ENCODE measurements at regions not wholly inside any gene's neighbourhood (a gene's known extent, or its start where the extent isn't known, plus 50 kb on each side); places are given as distances from the start of the nearest gene placed in this dataset.

GRCh38 chr7:48847917-48848316, 76.4 kb upstream of the CDC14C start (continued):
- TF ChIP-seq SIX5 (IDR thresholded peaks at IDR 0.05; ENCODE audit: low read depth, low read length) (no peak), CHD7 (IDR thresholded peaks at IDR 0.05; ENCODE audit: insufficient replicate concordance, low read length) (no peak), CTCF (IDR thresholded peaks at IDR 0.05; ENCODE audit: control extremely low read depth in 1 of 3, insufficient read depth in 1 of 3, low read depth in 1 of 3, low read length in 3 of 3) (no peak), TCF12 (IDR thresholded peaks at IDR 0.05; ENCODE audit: low read depth, low read length) (no peak), ZNF274 (IDR thresholded peaks at IDR 0.05; ENCODE audit: borderline replicate concordance, extremely low read depth, low read length) (no peak), JUN (IDR thresholded peaks at IDR 0.05; ENCODE audit: low read depth, low read length) (no peak)
